Tibial nerve (tissue), 4 donors: ENCODE measurements at regions not wholly inside any gene's neighbourhood (a gene's known extent, or its start where the extent isn't known, plus 50 kb on each side); places are given as distances from the start of the nearest gene placed in this dataset.

Experiments
- DNase-seq, 2 donors: peaks; one replicate each; pipeline ENCODE4 v3.0.0-alpha.2; 2019; ENCODE audit warnings: low spot score in 2 of 2
- H3K27ac ChIP-seq, 4 donors: fragments of 200-600 bp; sonication (generic) in 3 of 4; one replicate each; pipeline ENCODE4 v1.5.1; 2017 to 2019; ENCODE audit warnings: mild to moderate bottlenecking in 1 of 4
- H3K27me3 ChIP-seq, 2 donors: fragments of 200-600 bp; sonication (generic) in 1 of 2; one replicate each; pipeline versions ENCODE4 v1.5.1 to v1.6.0; 2017 to 2019
- H3K36me3 ChIP-seq, 3 donors: fragments of 200-600 bp; sonication (generic); one replicate each; pipeline ENCODE4 v1.5.1; 2018 to 2019
- H3K4me1 ChIP-seq, 4 donors: fragments of 200-600 bp; sonication (generic) in 3 of 4; one replicate each; pipeline ENCODE4 v1.5.1; 2017 to 2019
- H3K4me3 ChIP-seq, 4 donors: fragments of 200-600 bp; sonication (generic) in 3 of 4; one replicate each; pipeline ENCODE4 v1.5.1; 2017 to 2019; ENCODE audit warnings: mild to moderate bottlenecking in 1 of 4, moderate library complexity in 1 of 4
- H3K9me3 ChIP-seq, 4 donors: fragments of 200-600 bp; sonication (generic) in 3 of 4; one replicate each; pipeline ENCODE4 v1.5.1; 2017 to 2019
- CTCF ChIP-seq, 5 experiments: fragments of 200-600 bp in 3 of 5; fragments of 450-650 bp in 2 of 5; sonication (generic) in 3 of 5; IDR thresholded peaks; one replicate each; pipeline ENCODE4 v1.5.1; 2016 to 2019; ENCODE audit warnings: antibody characterized with exemption in 5 of 5, mild to moderate bottlenecking in 3 of 5, moderate library complexity in 2 of 5
- EP300 ChIP-seq, 2 donors: sonication (generic); formaldehyde crosslinking; IDR thresholded peaks; one replicate each; pipeline ENCODE4 v1.6.1; 2017; ENCODE audit warnings: antibody characterized with exemption in 2 of 2, mild to moderate bottlenecking in 1 of 2
- POLR2A ChIP-seq, 2 donors: fragments of 450-650 bp; IDR thresholded peaks; one replicate each; pipeline ENCODE4 v1.6.1; 2017; ENCODE audit warnings: antibody characterized with exemption in 2 of 2, mild to moderate bottlenecking in 2 of 2, moderate library complexity in 2 of 2
- WGBS, 2 donors: methylation state at CpG; one replicate each; pipeline ENCODE4 v1.1.5; 2018; 5-methylcytosine and 5-hydroxymethylcytosine counted together

GRCh38 chr6:67974931-67975330 lies 660.2 kb upstream of the ADGRB3 start:
- H3K9me3 ChIP-seq: no peaks in the 10 kb centered on the region
- no peak for DNase-seq
- no peaks in the 10 kb centered on the region for H3K27me3 ChIP-seq
- TF ChIP-seq POLR2A (IDR thresholded peaks at IDR 0.05) (no peak), CTCF (IDR thresholded peaks at IDR 0.05) (no peak), EP300 (IDR thresholded peaks at IDR 0.05) (no peak)
- H3K4me1 ChIP-seq: no peaks in the 10 kb centered on the region
- no peaks in the 10 kb centered on the region for H3K36me3 ChIP-seq
- no peak overlapping the region for H3K27ac ChIP-seq
- no peak overlapping the region for H3K4me3 ChIP-seq

GRCh38 chr6:67971812-67972211 lies 663.3 kb upstream of the ADGRB3 start:
- no peaks in the 10 kb centered on the region for H3K4me1 ChIP-seq
- no peak for DNase-seq
- no peaks in the 10 kb centered on the region for H3K9me3 ChIP-seq
- no peaks in the 10 kb centered on the region for H3K27me3 ChIP-seq
- no peak overlapping the region for H3K4me3 ChIP-seq
- H3K27ac ChIP-seq: no peak overlapping the region
- no peaks in the 10 kb centered on the region for H3K36me3 ChIP-seq
- WGBS, 2 donors: 75 to 79% methylated on average over 1 of the region's 1 CpG
- TF ChIP-seq CTCF (IDR thresholded peaks at IDR 0.05) (no peak), POLR2A (IDR thresholded peaks at IDR 0.05) (no peak), EP300 (IDR thresholded peaks at IDR 0.05) (no peak)

- H3K4me1 ChIP-seq: no peaks in the 10 kb centered on the region
- no peaks in the 10 kb centered on the region for H3K9me3 ChIP-seq
- TF ChIP-seq EP300 (IDR thresholded peaks at IDR 0.05) (no peak), CTCF (IDR thresholded peaks at IDR 0.05) (no peak), POLR2A (IDR thresholded peaks at IDR 0.05) (no peak)
- no peak for DNase-seq
- H3K4me3 ChIP-seq: no peak overlapping the region
- no peaks in the 10 kb centered on the region for H3K36me3 ChIP-seq
- no peak overlapping the region for H3K27ac ChIP-seq
- no peaks in the 10 kb centered on the region for H3K27me3 ChIP-seq
- 86 to 88% methylated on average over 1 of the region's 1 CpG for WGBS, 2 donors
Measured at GRCh38 chr6:67966830-67967229, 668.3 kb upstream of the ADGRB3 start.

- H3K27ac ChIP-seq: no peak overlapping the region
- no peaks in the 10 kb centered on the region for H3K4me1 ChIP-seq
- H3K4me3 ChIP-seq: no peak overlapping the region
- no peak for DNase-seq
- H3K27me3 ChIP-seq: no peaks in the 10 kb centered on the region
- H3K9me3 ChIP-seq: peaks cover 0 to 16% (median 0%) of the 10 kb centered on the region in 4 donors
- TF ChIP-seq EP300 (IDR thresholded peaks at IDR 0.05) (no peak), CTCF (IDR thresholded peaks at IDR 0.05) (no peak), POLR2A (IDR thresholded peaks at IDR 0.05) (no peak)
- H3K36me3 ChIP-seq: no peaks in the 10 kb centered on the region
Measured at GRCh38 chr6:67956352-67956751, 678.7 kb upstream of the ADGRB3 start.

GRCh38 chr6:67952948-67953347 lies 682.1 kb upstream of the ADGRB3 start:
- no peak overlapping the region for H3K4me3 ChIP-seq
- WGBS, 2 donors: 31 to 33% methylated on average over 1 of the region's 1 CpG
- no peaks in the 10 kb centered on the region for H3K27me3 ChIP-seq
- no peak for TF ChIP-seq CTCF (IDR thresholded peaks at IDR 0.05)
- no peak for TF ChIP-seq EP300 (IDR thresholded peaks at IDR 0.05)
- TF ChIP-seq POLR2A (IDR thresholded peaks at IDR 0.05): no peak
- H3K27ac ChIP-seq: no peak overlapping the region
- H3K36me3 ChIP-seq: no peaks in the 10 kb centered on the region
- peaks cover 0 to 16% (median 0%) of the 10 kb centered on the region in 4 donors for H3K9me3 ChIP-seq
- no peaks in the 10 kb centered on the region for H3K4me1 ChIP-seq
- DNase-seq: no peak
